HG02588 (cell line): ENCODE measurements at regions not wholly inside any gene's neighbourhood (a gene's known extent, or its start where the extent isn't known, plus 50 kb on each side); places are given as distances from the start of the nearest gene placed in this dataset.

ENCODE experiments used
- ATAC-seq: cut with Tn5 transposase; IDR thresholded peaks from one replicate; pipeline ENCODE4 v1.9.1; 2021; ENCODE audit warnings: mild to moderate bottlenecking, moderate library complexity; ENCODE audit not compliant: unreplicated experiment

- ATAC-seq: no peak
These were observed 276.2 kb downstream of the METTL15 start for GRCh38 chr11:28384418-28384817.

- ATAC-seq: no peak
These were observed 275.3 kb downstream of the METTL15 start for GRCh38 chr11:28383456-28383855.
